ENCODE measurements at regions not wholly inside any gene's neighbourhood (a gene's known extent, or its start where the extent isn't known, plus 50 kb on each side); places are given as distances from the start of the nearest gene placed in this dataset.

DNA sequence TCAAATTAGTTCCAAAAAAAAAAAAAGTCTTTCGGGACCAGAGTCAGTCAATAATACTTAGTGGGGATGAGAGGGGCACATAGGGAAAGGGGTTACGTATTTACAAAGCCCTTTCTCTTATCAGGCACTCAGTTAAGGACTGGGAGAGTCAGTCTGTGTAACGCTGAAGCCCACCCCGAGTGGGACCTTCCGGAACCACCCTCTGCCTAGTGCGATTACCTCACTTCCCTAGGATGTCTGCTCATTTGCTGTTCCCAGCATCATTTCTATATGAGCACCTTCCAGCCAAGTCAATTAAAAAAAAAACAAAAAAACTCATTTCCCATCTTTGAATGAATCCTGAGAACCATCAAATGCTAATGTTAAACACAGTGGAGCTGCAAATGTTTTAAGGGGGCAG, 76.9 kb downstream of the BMP4 start:
- no peak for DNase-seq (ENCODE audit: extremely low spot score)
- ChIA-PET CTCF (no interaction called here), POLR2A (no interaction called here)
- TF ChIP-seq CTCF (IDR thresholded peaks at IDR 0.05; ENCODE audit: control extremely low read depth, extremely low read depth, low read depth, missing control alignments): no peak

GRCh38 chr14:53879022-53879686, 77.5 kb downstream of the BMP4 start:
- no peak for DNase-seq (ENCODE audit: extremely low spot score)
- POLR2A ChIA-PET: no interaction called here
- no peak for TF ChIP-seq CTCF (IDR thresholded peaks at IDR 0.05; ENCODE audit: control extremely low read depth, extremely low read depth, low read depth, missing control alignments)
- CTCF ChIA-PET: no interaction called here

DNA sequence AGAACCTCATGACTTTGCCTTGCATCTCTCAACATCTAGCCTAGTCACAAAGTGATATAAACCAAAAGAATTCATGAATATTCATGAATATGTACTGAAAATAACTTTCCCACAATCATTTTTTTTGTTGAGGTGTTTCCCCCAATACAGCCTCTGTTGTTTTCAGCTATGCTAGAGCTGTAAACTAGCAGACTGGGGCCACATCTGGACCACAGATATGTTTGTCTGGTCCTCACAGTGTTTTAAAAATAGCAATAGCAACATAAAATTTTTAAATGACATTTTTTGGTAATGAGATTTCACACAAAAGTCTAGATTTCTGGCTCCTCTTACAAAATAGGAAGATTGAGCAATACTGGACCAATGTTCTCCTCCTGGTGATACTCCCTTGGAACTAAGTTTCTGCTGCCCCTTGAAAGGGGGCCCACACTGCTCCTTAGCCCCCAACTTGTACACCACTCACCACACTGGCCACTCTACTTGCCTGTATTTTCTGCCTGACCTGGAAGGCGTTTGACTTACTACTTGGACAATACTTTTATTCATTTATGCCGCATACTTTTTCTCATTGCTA, 81.2 kb downstream of the BMP4 start:
- no peak for DNase-seq (ENCODE audit: extremely low spot score)
- ChIA-PET POLR2A (no interaction called here), CTCF (interaction anchor here (1.3 to 1.8 kb wide), 3 partner anchors 9 to 18 kb away, joined by 4 to 5 read pairs (median 5); no protein-coding TSS in a partner anchor)
- no peak for TF ChIP-seq CTCF (IDR thresholded peaks at IDR 0.05; ENCODE audit: control extremely low read depth, extremely low read depth, low read depth, missing control alignments)

GRCh38 chr14:53874704-53875103, 81.9 kb downstream of the BMP4 start:
- no peak for DNase-seq (ENCODE audit: extremely low spot score)
- no peak for TF ChIP-seq CTCF (IDR thresholded peaks at IDR 0.05; ENCODE audit: control extremely low read depth, extremely low read depth, low read depth, missing control alignments)
- CTCF ChIA-PET: interaction anchor here (1.3 to 1.8 kb wide), 3 partner anchors 9 to 17 kb away, joined by 4 to 5 read pairs (median 5); no protein-coding TSS in a partner anchor
- POLR2A ChIA-PET: no interaction called here

GRCh38 chr14:53872681-53873089, 83.9 kb downstream of the BMP4 start:
- no peak for DNase-seq (ENCODE audit: extremely low spot score)
- TF ChIP-seq CTCF (IDR thresholded peaks at IDR 0.05; ENCODE audit: control extremely low read depth, extremely low read depth, low read depth, missing control alignments): no peak
- ChIA-PET POLR2A (no interaction called here), CTCF (interaction anchor here (1.5 kb wide), 1 partner anchor 16 kb away, joined by 3 read pairs; no protein-coding TSS in a partner anchor)

DNA sequence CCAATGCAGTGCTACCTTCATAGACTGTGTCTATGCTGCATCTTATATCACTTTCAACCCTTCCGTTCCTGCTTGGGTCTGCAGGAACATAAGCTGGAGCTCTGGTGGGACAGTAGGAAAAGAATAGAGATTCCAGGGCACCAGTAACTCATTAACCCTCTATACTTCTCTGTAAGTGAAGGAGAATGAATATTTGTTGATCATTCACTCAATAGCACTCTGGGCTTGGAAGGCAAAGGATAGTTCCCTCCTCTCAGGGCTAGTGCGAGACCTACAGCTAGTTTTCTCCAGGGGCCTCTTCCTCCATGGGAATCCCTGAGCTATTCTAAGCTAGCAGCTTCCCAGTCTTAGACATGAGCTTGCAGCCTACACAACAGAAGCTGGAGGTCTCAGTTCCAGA, 84.7 kb downstream of the BMP4 start:
- ChIA-PET POLR2A (no interaction called here), CTCF (no interaction called here)
- DNase-seq (ENCODE audit: extremely low spot score): no peak
- TF ChIP-seq CTCF (IDR thresholded peaks at IDR 0.05; ENCODE audit: control extremely low read depth, extremely low read depth, low read depth, missing control alignments): no peak

All from GM10248 (cell line).